Liver (tissue), 8 donors: ENCODE measurements at regions not wholly inside any gene's neighbourhood (a gene's known extent, or its start where the extent isn't known, plus 50 kb on each side); places are given as distances from the start of the nearest gene placed in this dataset.

Source experiments
- DNase-seq: peaks from one replicate; pipeline ENCODE4 v3.0.0-alpha.2; 2017; ENCODE audit warnings: low spot score
- H3K27ac ChIP-seq, 2 donors: one replicate each; pipeline ENCODE4 v1.7.0; 2013; ENCODE audit warnings: inconsistent platforms in 2 of 2, low read length in 2 of 2, control low read depth in 1 of 2, low read depth in 1 of 2, mild to moderate bottlenecking in 1 of 2
- H3K27me3 ChIP-seq, 4 donors: one replicate each; pipeline versions ENCODE4 v1.6.1 to v1.7.0; 2013; ENCODE audit warnings: low read length in 3 of 4, inconsistent platforms in 1 of 4, mild to moderate bottlenecking in 1 of 4, moderate library complexity in 1 of 4; ENCODE audit not compliant: control insufficient read depth in 4 of 4, insufficient read depth in 4 of 4
- H3K36me3 ChIP-seq, 4 donors: one replicate each; pipeline versions ENCODE4 v1.6.1 to v1.7.0; 2013; ENCODE audit warnings: low read length in 3 of 4, mild to moderate bottlenecking in 3 of 4, low read depth in 1 of 4, moderate library complexity in 1 of 4; ENCODE audit not compliant: control insufficient read depth in 4 of 4, insufficient read depth in 3 of 4
- H3K4me1 ChIP-seq, 4 donors: one replicate each; pipeline versions ENCODE4 v1.6.1 to v1.7.0; 2013; ENCODE audit warnings: low read length in 3 of 4, mild to moderate bottlenecking in 3 of 4, moderate library complexity in 1 of 4; ENCODE audit not compliant: control insufficient read depth in 4 of 4, insufficient read depth in 4 of 4
- H3K4me3 ChIP-seq, 3 donors: one replicate each; pipeline versions ENCODE4 v1.6.1 to v1.7.0; 2013; ENCODE audit warnings: low read length in 3 of 3, control low read depth in 1 of 3, low read depth in 1 of 3, mild to moderate bottlenecking in 1 of 3
- H3K9ac ChIP-seq, 2 donors: one replicate each; pipeline ENCODE4 v1.7.0; 2013; ENCODE audit warnings: low read length in 2 of 2, mild to moderate bottlenecking in 2 of 2, moderate library complexity in 2 of 2, control low read depth in 1 of 2, low read depth in 1 of 2
- H3K9me3 ChIP-seq, 4 donors: one replicate each; pipeline versions ENCODE4 v1.6.1 to v1.7.0; 2013; ENCODE audit warnings: low read length in 3 of 4; ENCODE audit not compliant: control insufficient read depth in 4 of 4
- EGR1 ChIP-seq, 2 donors: IDR thresholded peaks; 2 replicates each; pipeline ENCODE4 v1.6.1; 2016 to 2018; ENCODE audit warnings: antibody characterized with exemption in 2 of 2, low read depth in 2 of 2
- FOXA1 ChIP-seq: IDR thresholded peaks from 2 replicates; pipeline ENCODE4 v1.6.1; 2016; ENCODE audit warnings: antibody characterized with exemption
- FOXA2 ChIP-seq: IDR thresholded peaks from 2 replicates; pipeline ENCODE4 v1.6.1; 2016; ENCODE audit warnings: antibody characterized with exemption
- GABPA ChIP-seq, 2 donors: IDR thresholded peaks in 1 of 2; conservative IDR thresholded peaks in 1 of 2; 2 replicates each; pipeline ENCODE4 v1.6.1; 2016; ENCODE audit warnings: antibody characterized with exemption in 2 of 2, mild to moderate bottlenecking in 1 of 2, moderate library complexity in 1 of 2
- HNF4A ChIP-seq, 2 donors: conservative IDR thresholded peaks; 2 replicates each; pipeline ENCODE4 v1.6.1; 2016; ENCODE audit warnings: antibody characterized with exemption in 2 of 2, mild to moderate bottlenecking in 2 of 2
- HNF4G ChIP-seq: IDR thresholded peaks from 2 replicates; pipeline ENCODE4 v1.6.1; 2016; ENCODE audit warnings: antibody characterized with exemption
- JUND ChIP-seq, 2 donors: IDR thresholded peaks; 2 replicates each; pipeline ENCODE4 v1.6.1; 2016; ENCODE audit warnings: antibody characterized with exemption in 2 of 2
- NR2F2 ChIP-seq: IDR thresholded peaks from 2 replicates; pipeline ENCODE4 v1.6.1; 2016; ENCODE audit warnings: antibody characterized with exemption
- RAD21 ChIP-seq, 2 donors: IDR thresholded peaks; 2 replicates each; pipeline ENCODE4 v1.6.1; 2016; ENCODE audit warnings: antibody characterized with exemption in 2 of 2, mild to moderate bottlenecking in 2 of 2
- REST ChIP-seq: IDR thresholded peaks from 2 replicates; pipeline ENCODE4 v1.6.1; 2016; ENCODE audit warnings: antibody characterized with exemption, mild to moderate bottlenecking
- RXRA ChIP-seq, 2 donors: IDR thresholded peaks; 2 replicates each; pipeline ENCODE4 v1.6.1; 2017 to 2018; ENCODE audit warnings: antibody characterized with exemption in 2 of 2, mild to moderate bottlenecking in 1 of 2
- SP1 ChIP-seq: IDR thresholded peaks from 2 replicates; pipeline ENCODE4 v1.6.1; 2018; ENCODE audit warnings: antibody characterized with exemption, mild to moderate bottlenecking
- TAF1 ChIP-seq: conservative IDR thresholded peaks from 2 replicates; pipeline ENCODE4 v1.6.1; 2016; ENCODE audit warnings: antibody characterized with exemption, mild to moderate bottlenecking
- YY1 ChIP-seq: IDR thresholded peaks from 2 replicates; pipeline ENCODE4 v1.6.1; 2016; ENCODE audit warnings: antibody characterized with exemption, mild to moderate bottlenecking
- WGBS: extraction: QIAGEN DNeasy Blood & Tissue Kit; methylation state at CpG from one replicate; pipeline ENCODE4 v1.1.7; 2013; 5-methylcytosine and 5-hydroxymethylcytosine counted together
- TF ChIP-seq, protein P1 (sequence below): IDR thresholded peaks from 2 replicates; pipeline ENCODE4 v1.6.1; 2016; ENCODE audit warnings: antibody characterized with exemption
- TF ChIP-seq, protein P2 (sequence below): IDR thresholded peaks from 2 replicates; pipeline ENCODE4 v1.6.1; 2016; ENCODE audit warnings: antibody characterized with exemption
- TF ChIP-seq, protein P3 (sequence below): fragments of 150-350 bp; IDR thresholded peaks from 2 replicates; pipeline ENCODE4 v1.5.1; 2017; ENCODE audit warnings: improper control_type of control experiment, low read depth, low read length; ENCODE audit not compliant: missing input control
- TF ChIP-seq, protein P4 (sequence below): IDR thresholded peaks from 2 replicates; pipeline ENCODE4 v1.6.1; 2016; ENCODE audit warnings: antibody characterized with exemption
- donor health status: healthy.
- donor health status: healthy.
- donor health status: healthy.
- donor health status: healthy.
- donor health status: healthy.

DNA sequence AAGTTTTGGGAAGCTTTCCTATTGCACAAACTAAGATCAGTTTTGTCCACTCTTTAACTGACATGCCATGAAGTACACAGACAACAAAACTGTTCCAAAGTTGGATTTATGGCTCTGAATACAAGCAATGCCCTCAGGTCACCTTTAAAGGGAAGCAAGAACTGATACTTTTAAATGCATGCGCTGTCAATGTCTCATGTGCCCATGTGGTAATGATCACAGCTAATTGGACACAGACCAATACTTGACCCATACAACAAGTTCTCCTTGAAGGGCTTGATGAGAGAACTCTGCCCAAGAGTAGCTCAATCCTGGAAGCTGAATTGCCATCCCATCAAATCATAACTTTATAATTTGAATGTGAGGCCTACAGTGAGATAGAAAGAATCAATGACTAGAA lies 624.9 kb downstream of the ETS1 start:
- no peak for DNase-seq
- no peak overlapping the region for H3K4me3 ChIP-seq
- WGBS, result 95% methylated on average over 1 of the region's 1 CpG
- H3K27me3 ChIP-seq, result no peaks in the 10 kb centered on the region
- no peaks in the 10 kb centered on the region for H3K4me1 ChIP-seq
- H3K36me3 ChIP-seq, result no peaks in the 10 kb centered on the region
- H3K9me3 ChIP-seq, result no peaks in the 10 kb centered on the region
- TF ChIP-seq RAD21 (IDR thresholded peaks at IDR 0.05), result no peak
- TF ChIP-seq, protein P1, sequence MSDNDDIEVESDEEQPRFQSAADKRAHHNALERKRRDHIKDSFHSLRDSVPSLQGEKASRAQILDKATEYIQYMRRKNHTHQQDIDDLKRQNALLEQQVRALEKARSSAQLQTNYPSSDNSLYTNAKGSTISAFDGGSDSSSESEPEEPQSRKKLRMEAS, result no peak
- TF ChIP-seq GABPA (IDR thresholded peaks at IDR 0.05 in 1 of 2, conservative IDR thresholded peaks at IDR 0.05 in 1 of 2), result no peak
- H3K27ac ChIP-seq, result no peak overlapping the region
- no peak overlapping the region for H3K9ac ChIP-seq

GRCh38 chr11:127950162-127950561 lies 637.2 kb downstream of the ETS1 start:
- H3K4me3 ChIP-seq, result no peak overlapping the region
- H3K27me3 ChIP-seq, result no peaks in the 10 kb centered on the region
- no peaks in the 10 kb centered on the region for H3K4me1 ChIP-seq
- 59% methylated on average over 2 of the region's 2 CpGs for WGBS
- no peaks in the 10 kb centered on the region for H3K9me3 ChIP-seq
- H3K9ac ChIP-seq, result no peak overlapping the region
- no peak for DNase-seq
- H3K27ac ChIP-seq, result no peak overlapping the region
- TF ChIP-seq, protein P2, sequence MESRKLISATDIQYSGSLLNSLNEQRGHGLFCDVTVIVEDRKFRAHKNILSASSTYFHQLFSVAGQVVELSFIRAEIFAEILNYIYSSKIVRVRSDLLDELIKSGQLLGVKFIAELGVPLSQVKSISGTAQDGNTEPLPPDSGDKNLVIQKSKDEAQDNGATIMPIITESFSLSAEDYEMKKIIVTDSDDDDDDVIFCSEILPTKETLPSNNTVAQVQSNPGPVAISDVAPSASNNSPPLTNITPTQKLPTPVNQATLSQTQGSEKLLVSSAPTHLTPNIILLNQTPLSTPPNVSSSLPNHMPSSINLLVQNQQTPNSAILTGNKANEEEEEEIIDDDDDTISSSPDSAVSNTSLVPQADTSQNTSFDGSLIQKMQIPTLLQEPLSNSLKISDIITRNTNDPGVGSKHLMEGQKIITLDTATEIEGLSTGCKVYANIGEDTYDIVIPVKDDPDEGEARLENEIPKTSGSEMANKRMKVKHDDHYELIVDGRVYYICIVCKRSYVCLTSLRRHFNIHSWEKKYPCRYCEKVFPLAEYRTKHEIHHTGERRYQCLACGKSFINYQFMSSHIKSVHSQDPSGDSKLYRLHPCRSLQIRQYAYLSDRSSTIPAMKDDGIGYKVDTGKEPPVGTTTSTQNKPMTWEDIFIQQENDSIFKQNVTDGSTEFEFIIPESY, result no peak
- TF ChIP-seq FOXA1, result no peak
- TF ChIP-seq YY1, result no peak
- TF ChIP-seq HNF4G, result no peak
- TF ChIP-seq, protein P3, sequence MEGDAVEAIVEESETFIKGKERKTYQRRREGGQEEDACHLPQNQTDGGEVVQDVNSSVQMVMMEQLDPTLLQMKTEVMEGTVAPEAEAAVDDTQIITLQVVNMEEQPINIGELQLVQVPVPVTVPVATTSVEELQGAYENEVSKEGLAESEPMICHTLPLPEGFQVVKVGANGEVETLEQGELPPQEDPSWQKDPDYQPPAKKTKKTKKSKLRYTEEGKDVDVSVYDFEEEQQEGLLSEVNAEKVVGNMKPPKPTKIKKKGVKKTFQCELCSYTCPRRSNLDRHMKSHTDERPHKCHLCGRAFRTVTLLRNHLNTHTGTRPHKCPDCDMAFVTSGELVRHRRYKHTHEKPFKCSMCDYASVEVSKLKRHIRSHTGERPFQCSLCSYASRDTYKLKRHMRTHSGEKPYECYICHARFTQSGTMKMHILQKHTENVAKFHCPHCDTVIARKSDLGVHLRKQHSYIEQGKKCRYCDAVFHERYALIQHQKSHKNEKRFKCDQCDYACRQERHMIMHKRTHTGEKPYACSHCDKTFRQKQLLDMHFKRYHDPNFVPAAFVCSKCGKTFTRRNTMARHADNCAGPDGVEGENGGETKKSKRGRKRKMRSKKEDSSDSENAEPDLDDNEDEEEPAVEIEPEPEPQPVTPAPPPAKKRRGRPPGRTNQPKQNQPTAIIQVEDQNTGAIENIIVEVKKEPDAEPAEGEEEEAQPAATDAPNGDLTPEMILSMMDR, result no peak
- TF ChIP-seq RXRA (IDR thresholded peaks at IDR 0.05), result no peak
- TF ChIP-seq, protein P4, sequence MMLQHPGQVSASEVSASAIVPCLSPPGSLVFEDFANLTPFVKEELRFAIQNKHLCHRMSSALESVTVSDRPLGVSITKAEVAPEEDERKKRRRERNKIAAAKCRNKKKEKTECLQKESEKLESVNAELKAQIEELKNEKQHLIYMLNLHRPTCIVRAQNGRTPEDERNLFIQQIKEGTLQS, result no peak
- no peak for TF ChIP-seq RAD21 (IDR thresholded peaks at IDR 0.05)
- no peak for TF ChIP-seq REST
- no peak for TF ChIP-seq JUND (IDR thresholded peaks at IDR 0.05)
- TF ChIP-seq NR2F2, result no peak
- TF ChIP-seq, protein P1, result no peak
- no peak for TF ChIP-seq FOXA2
- no peak for TF ChIP-seq SP1
- no peak for TF ChIP-seq EGR1 (IDR thresholded peaks at IDR 0.05; ENCODE audit: low read depth in 2 of 2)
- TF ChIP-seq TAF1, result no peak
- TF ChIP-seq GABPA (IDR thresholded peaks at IDR 0.05 in 1 of 2, conservative IDR thresholded peaks at IDR 0.05 in 1 of 2), result no peak
- no peak for TF ChIP-seq HNF4A (conservative IDR thresholded peaks at IDR 0.05)
- H3K36me3 ChIP-seq, result no peaks in the 10 kb centered on the region
